ENCODE measurements at regions not wholly inside any gene's neighbourhood (a gene's known extent, or its start where the extent isn't known, plus 50 kb on each side); places are given as distances from the start of the nearest gene placed in this dataset.

- TF ChIP-seq NFE2L2 (conservative IDR thresholded peaks at IDR 0.05; ENCODE audit: low read length): peak; percentile 33; the same call in 1 of the 2 replicates
- TF ChIP-seq RCOR1 (IDR thresholded peaks at IDR 0.05; ENCODE audit: low read depth, low read length): no peak
- no peak for TF ChIP-seq BCL3 (IDR thresholded peaks at IDR 0.05)
- TF ChIP-seq MAFK (IDR thresholded peaks at IDR 0.05; ENCODE audit: partially characterized antibody): peak; percentile 75
- no peaks in the 10 kb centered on the region for H3K9me3 ChIP-seq
- H3K4me2 ChIP-seq: no peak overlapping the region
- no peak for FAIRE-seq
- 27% methylated on average over 2 of the region's 2 CpGs for WGBS (ENCODE audit: missing lambda C conversion rate)
- DNase-seq (ENCODE audit: low read depth in 1 of 2, low spot score in 1 of 2): peak in 1 of 2 experiments; percentile 18
- no peak for ATAC-seq
- no peaks in the 10 kb centered on the region for H3K4me1 ChIP-seq
- ChIA-PET POLR2A (no interaction called here), CTCF (no interaction called here)
- H3K27ac ChIP-seq: no peak overlapping the region
- H3K4me3 ChIP-seq: no peak overlapping the region
Measured at GRCh38 chr4:31557437-31557836, 837.3 kb downstream of the PCDH7 start.

GRCh38 chr4:31573554-31573953 lies 853.4 kb downstream of the PCDH7 start:
- POLR2A ChIA-PET: no interaction called here
- no peak for DNase-seq (ENCODE audit: low read depth in 1 of 2, low spot score in 1 of 2)
- 17% methylated on average over 5 of the region's 5 CpGs for WGBS (ENCODE audit: missing lambda C conversion rate)
- no peak for FAIRE-seq
- no peak overlapping the region for H3K27ac ChIP-seq
- no peak for TF ChIP-seq RARB (CRISPR knock-in tag; IDR thresholded peaks at IDR 0.05)
- H3K4me1 ChIP-seq: no peaks in the 10 kb centered on the region
- H3K4me3 ChIP-seq: no peak overlapping the region
- ATAC-seq: no peak
- no peaks in the 10 kb centered on the region for H3K9me3 ChIP-seq
- CTCF ChIA-PET: no interaction called here
- no peak overlapping the region for H3K4me2 ChIP-seq

GRCh38 chr4:31575504-31575903 lies 855.3 kb downstream of the PCDH7 start:
- H3K4me3 ChIP-seq: no peak overlapping the region
- 50% methylated on average over 2 of the region's 2 CpGs for WGBS (ENCODE audit: missing lambda C conversion rate)
- ATAC-seq (no peak), FAIRE-seq (no peak), DNase-seq (ENCODE audit: low read depth in 1 of 2, low spot score in 1 of 2) (no peak)
- H3K4me2 ChIP-seq: no peak overlapping the region
- no peaks in the 10 kb centered on the region for H3K9me3 ChIP-seq
- ChIA-PET POLR2A (no interaction called here), CTCF (no interaction called here)
- no peaks in the 10 kb centered on the region for H3K4me1 ChIP-seq
- H3K27ac ChIP-seq: no peak overlapping the region
- TF ChIP-seq PHF8 (IDR thresholded peaks at IDR 0.05; ENCODE audit: borderline replicate concordance, low read depth) (no peak), ZNF302 (CRISPR knock-in tag; IDR thresholded peaks at IDR 0.05) (no peak), CTCF (IDR thresholded peaks at IDR 0.05) (no peak), JUN (IDR thresholded peaks at IDR 0.05) (no peak), POLR2AphosphoS2 (conservative IDR thresholded peaks at IDR 0.05; ENCODE audit: low read length) (no peak), BCL3 (IDR thresholded peaks at IDR 0.05) (no peak), REST (IDR thresholded peaks at IDR 0.05) (no peak), TP53 (CRISPR knock-in tag; IDR thresholded peaks at IDR 0.05) (no peak), RFX5 (IDR thresholded peaks at IDR 0.05) (no peak), MYC (IDR thresholded peaks at IDR 0.05; ENCODE audit: borderline replicate concordance, low read length) (no peak), CBX8 (IDR thresholded peaks at IDR 0.05) (no peak), ZC3H11A (IDR thresholded peaks at IDR 0.05) (no peak), HOXB5 (CRISPR knock-in tag; IDR thresholded peaks at IDR 0.05) (no peak), EHMT2 (IDR thresholded peaks at IDR 0.05; ENCODE audit: low read depth) (no peak), NPAS2 (CRISPR knock-in tag; IDR thresholded peaks at IDR 0.05; ENCODE audit: borderline replicate concordance) (no peak), RNF2 (IDR thresholded peaks at IDR 0.05; ENCODE audit: borderline replicate concordance, low read depth) (no peak)
